ENCODE measurements at regions not wholly inside any gene's neighbourhood (a gene's known extent, or its start where the extent isn't known, plus 50 kb on each side); places are given as distances from the start of the nearest gene placed in this dataset.

DNA sequence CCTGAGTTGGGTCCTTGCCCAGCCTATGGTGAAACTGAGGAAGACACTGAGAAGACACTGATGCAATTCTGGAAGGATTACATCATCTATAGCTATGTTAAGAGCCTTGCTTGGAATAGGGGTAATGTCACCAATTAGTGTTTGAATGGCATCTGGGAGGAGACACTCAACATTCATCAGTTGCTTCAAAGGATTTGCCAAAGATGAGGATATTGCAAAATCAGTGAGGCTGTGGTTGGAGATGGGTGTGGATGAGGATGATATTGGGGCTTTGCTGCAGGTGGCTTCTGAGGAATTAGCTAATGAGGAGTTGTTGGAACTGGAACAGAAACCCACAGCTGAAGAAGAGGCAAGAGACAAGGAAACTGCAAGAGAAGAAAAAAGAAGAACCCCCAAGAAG lies 146.7 kb upstream of the SP4 start:
- intact Hi-C loops (cut with micrococcal nuclease), result no loop called here
- no peaks in the 10 kb centered on the region for H3K27me3 Mint-ChIP-seq
- no peak for TF ChIP-seq CTCF (IDR thresholded peaks at IDR 0.05)
- no peak for ATAC-seq (ENCODE audit: low read depth)
- POLR2A ChIA-PET, result no interaction called here
- no peak overlapping the region for H3K4me3 Mint-ChIP-seq
- no peaks in the 10 kb centered on the region for H3K36me3 Mint-ChIP-seq (ENCODE audit: low read depth)
- peaks cover 3% of the 10 kb centered on the region for H3K9me3 Mint-ChIP-seq
- no peak for DNase-seq
- no peak overlapping the region for H3K27ac Mint-ChIP-seq
- CTCF ChIA-PET, result interaction anchor here (0.6 kb wide), 1 partner anchor 19 kb away, joined by 3 read pairs; no protein-coding TSS in a partner anchor
- no peaks in the 10 kb centered on the region for H3K4me1 Mint-ChIP-seq

DNA sequence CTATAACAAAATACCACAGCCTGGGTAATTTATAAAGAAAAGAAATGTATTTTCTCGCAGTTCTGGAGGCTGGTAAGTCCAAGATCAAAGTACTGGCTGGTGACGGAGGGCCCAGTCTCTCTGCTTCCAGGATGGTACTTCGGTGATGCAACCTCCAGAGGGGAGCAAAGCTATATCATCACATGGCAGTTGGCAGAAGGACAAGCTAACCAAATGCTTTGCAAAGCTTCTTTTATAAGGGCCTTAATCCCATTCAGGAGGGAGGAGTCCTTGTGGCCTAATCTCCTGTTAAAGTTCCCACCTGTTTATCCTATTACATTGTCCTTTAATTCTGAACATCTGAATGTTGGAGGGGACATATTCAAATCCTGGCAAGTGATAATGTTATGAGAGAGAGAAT lies 134.1 kb upstream of the SP4 start:
- Mint-ChIP-seq H3K9me3 (no peaks in the 10 kb centered on the region), H3K4me1 (no peaks in the 10 kb centered on the region), H3K27ac (no peak overlapping the region), H3K27me3 (no peaks in the 10 kb centered on the region), H3K36me3 (ENCODE audit: low read depth) (no peaks in the 10 kb centered on the region), H3K4me3 (no peak overlapping the region)
- ChIA-PET POLR2A (no interaction called here), CTCF (no interaction called here)
- no peak for TF ChIP-seq CTCF (IDR thresholded peaks at IDR 0.05)
- no peak for DNase-seq
- intact Hi-C loops (cut with micrococcal nuclease), result no loop called here
- no peak for ATAC-seq (ENCODE audit: low read depth)

- ATAC-seq (ENCODE audit: low read depth) (no peak), DNase-seq (no peak)
- TF ChIP-seq CTCF (IDR thresholded peaks at IDR 0.05), result no peak
- Mint-ChIP-seq H3K4me1 (no peaks in the 10 kb centered on the region), H3K36me3 (ENCODE audit: low read depth) (no peaks in the 10 kb centered on the region), H3K9me3 (no peaks in the 10 kb centered on the region), H3K27ac (no peak overlapping the region), H3K4me3 (no peak overlapping the region), H3K27me3 (no peaks in the 10 kb centered on the region)
- intact Hi-C loops (cut with micrococcal nuclease), result loop anchor here (1.0 to 2.0 kb wide), 2 partner anchors 127 to 270 kb away; no protein-coding TSS in a partner anchor
- CTCF ChIA-PET, result no interaction called here
- POLR2A ChIA-PET, result no interaction called here
These were observed 128.1 kb upstream of the SP4 start for GRCh38 chr7:21299766-21300165.

DNA sequence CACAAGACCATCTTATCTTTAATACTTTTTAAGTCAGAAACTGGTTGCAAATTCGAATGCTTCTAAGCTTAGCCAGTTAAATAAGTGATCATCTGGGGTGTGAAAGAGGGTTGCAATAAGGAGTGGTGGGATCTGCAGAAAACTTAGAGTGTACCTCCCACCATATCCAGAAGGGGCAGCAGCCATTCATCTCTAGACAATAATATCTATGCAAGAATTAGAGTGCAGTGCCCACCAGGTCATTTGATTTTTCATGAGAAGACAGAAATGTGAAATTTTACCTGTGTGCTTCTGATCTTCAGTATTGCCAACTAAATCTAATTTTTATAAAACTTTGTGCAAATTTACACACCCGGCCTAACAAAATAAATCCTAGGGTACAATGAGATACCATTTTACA lies 127.2 kb upstream of the SP4 start:
- intact Hi-C loops (cut with micrococcal nuclease), result loop anchor here (1.0 to 2.0 kb wide), 2 partner anchors 126 to 269 kb away; no protein-coding TSS in a partner anchor
- POLR2A ChIA-PET, result no interaction called here
- CTCF ChIA-PET, result no interaction called here
- H3K4me1 Mint-ChIP-seq, result peaks cover 6% of the 10 kb centered on the region
- ATAC-seq (ENCODE audit: low read depth) (no peak), DNase-seq (no peak)
- H3K36me3 Mint-ChIP-seq (ENCODE audit: low read depth), result no peaks in the 10 kb centered on the region
- H3K27ac Mint-ChIP-seq, result no peak overlapping the region
- H3K9me3 Mint-ChIP-seq, result no peaks in the 10 kb centered on the region
- H3K4me3 Mint-ChIP-seq, result no peak overlapping the region
- no peak for TF ChIP-seq CTCF (IDR thresholded peaks at IDR 0.05)
- no peaks in the 10 kb centered on the region for H3K27me3 Mint-ChIP-seq

- Mint-ChIP-seq H3K27ac (no peak overlapping the region), H3K9me3 (peaks cover 9% of the 10 kb centered on the region), H3K4me1 (peaks cover 8% of the 10 kb centered on the region), H3K4me3 (no peak overlapping the region), H3K36me3 (ENCODE audit: low read depth) (no peaks in the 10 kb centered on the region), H3K27me3 (no peaks in the 10 kb centered on the region)
- POLR2A ChIA-PET, result interaction anchor here (1.0 kb wide), 1 partner anchor 48 kb away, joined by 3 read pairs; no protein-coding TSS in a partner anchor
- TF ChIP-seq CTCF (IDR thresholded peaks at IDR 0.05), result no peak
- no peak for DNase-seq
- CTCF ChIA-PET, result no interaction called here
- intact Hi-C loops (cut with micrococcal nuclease), result loop anchor here (5.0 kb wide), 1 partner anchor 47 kb away; no protein-coding TSS in a partner anchor
- ATAC-seq (ENCODE audit: low read depth), result no peak
These were observed 123.0 kb upstream of the SP4 start for GRCh38 chr7:21304808-21305375.

Measured in activated B cell treated with CpG ODN at 0.5 μM for 24 hours (primary cell).